Erythroblast (primary cell): ENCODE measurements at regions not wholly inside any gene's neighbourhood (a gene's known extent, or its start where the extent isn't known, plus 50 kb on each side); places are given as distances from the start of the nearest gene placed in this dataset.

Source experiments
- GATA1 ChIP-seq: IDR thresholded peaks from 2 replicates; pipeline ENCODE4 v1.6.1; 2011; ENCODE audit warnings: low read depth, mild to moderate bottlenecking, control low read depth, low read length, moderate library complexity
- POLR2A ChIP-seq: IDR thresholded peaks from 2 replicates; pipeline ENCODE4 v1.6.1; 2011; ENCODE audit warnings: mild to moderate bottlenecking, low read length

GRCh38 chr1:191905781-191906180, 252.5 kb upstream of the RGS18 start:
- TF ChIP-seq POLR2A (no peak), GATA1 (no peak)
